SK-N-SH (cell line): ENCODE measurements at regions not wholly inside any gene's neighbourhood (a gene's known extent, or its start where the extent isn't known, plus 50 kb on each side); places are given as distances from the start of the nearest gene placed in this dataset.

ENCODE experiments used
- CTCF ChIA-PET: fragments of 300-600, 350-600 bp; formaldehyde crosslinking; extraction: SDS; loops from one replicate; lab custom pipeline; 2021; lab: Yijun Ruan, JAX
- POLR2A ChIA-PET: fragments of 350-600 bp; sonication (Branson Sonifier 250); formaldehyde crosslinking; extraction: SDS; loops from one replicate; lab custom pipeline; 2020; ENCODE audit warnings: antibody characterized with exemption, inconsistent platforms; lab: Yijun Ruan, JAX
- DNase-seq: peaks from one replicate; pipeline ENCODE4 v3.0.0; 2012
- H2AFZ ChIP-seq: fragments of 200-600 bp; sonication (generic); 2 replicates; pipeline ENCODE4 v1.8.1; 2016; ENCODE audit warnings: antibody characterized with exemption, mild to moderate bottlenecking, low read depth
- H3F3A ChIP-seq: fragments of 200-600 bp; sonication (generic); replicated peaks from 2 replicates; pipeline ENCODE3; 2016; ENCODE audit warnings: antibody characterized with exemption, mild to moderate bottlenecking; ENCODE audit not compliant: insufficient read depth
- H3K27ac ChIP-seq, 2 experiments: fragments of 200-500 bp in 1 of 2; fragments of 200-600 bp in 1 of 2; sonication (Bioruptor generic) in 1 of 2; sonication (generic), shearing (Covaris generic) in 1 of 2; 2 replicates each; pipeline versions ENCODE4 v1.5.1 to v1.6.1; 2014 to 2016; ENCODE audit warnings: low read depth in 2 of 2, inconsistent platforms in 1 of 2, low read length in 1 of 2, mild to moderate bottlenecking in 1 of 2, mixed read lengths in 1 of 2
- H3K27me3 ChIP-seq: fragments of 200-600 bp; sonication (generic), shearing (Covaris generic); 2 replicates; pipeline ENCODE4 v1.6.1; 2016; ENCODE audit warnings: mixed run types; ENCODE audit not compliant: insufficient read depth
- H3K36me3 ChIP-seq, 2 experiments: fragments of 200-500 bp in 1 of 2; fragments of 200-600 bp in 1 of 2; sonication (Bioruptor generic) in 1 of 2; sonication (generic) in 1 of 2; replicated peaks in 1 of 2; 2 replicates each; pipeline versions ENCODE3 to v1.5.1; 2014 to 2016; ENCODE audit warnings: low read length in 1 of 2, mild to moderate bottlenecking in 1 of 2; ENCODE audit not compliant: insufficient read depth in 2 of 2, control insufficient read depth in 1 of 2
- H3K4me1 ChIP-seq, 2 experiments: fragments of 200-500 bp in 1 of 2; fragments of 200-600 bp in 1 of 2; sonication (Bioruptor generic) in 1 of 2; sonication (generic), shearing (Covaris generic) in 1 of 2; 2 replicates each; pipeline versions ENCODE4 v1.5.1 to v1.6.1; 2014 to 2016; ENCODE audit warnings: low read depth in 1 of 2, low read length in 1 of 2, mixed run types in 1 of 2; ENCODE audit not compliant: insufficient read depth in 2 of 2, control insufficient read depth in 1 of 2
- H3K4me2 ChIP-seq: fragments of 200-600 bp; sonication (generic), shearing (Covaris generic); 2 replicates; pipeline ENCODE4 v1.6.1; 2017; ENCODE audit warnings: mixed run types
- H3K4me3 ChIP-seq, 2 experiments: fragments of 200-500 bp in 1 of 2; fragments of 200-600 bp in 1 of 2; sonication (Bioruptor generic) in 1 of 2; sonication (generic), shearing (Covaris generic) in 1 of 2; 2 replicates each; pipeline versions ENCODE4 v1.5.1 to v1.8.1; 2014 to 2016; ENCODE audit warnings: low read depth in 2 of 2, inconsistent platforms in 1 of 2, low read length in 1 of 2, mild to moderate bottlenecking in 1 of 2, mixed read lengths in 1 of 2, moderate library complexity in 1 of 2
- H3K79me2 ChIP-seq: fragments of 200-600 bp; sonication (generic); 2 replicates; pipeline ENCODE4 v1.8.1; 2017; ENCODE audit warnings: mild to moderate bottlenecking; ENCODE audit not compliant: insufficient read depth
- H3K9ac ChIP-seq: fragments of 200-600 bp; sonication (generic); 2 replicates; pipeline ENCODE4 v1.6.1; 2017; ENCODE audit warnings: mixed run types
- H3K9me2 ChIP-seq: fragments of 200-600 bp; sonication (generic); 2 replicates; pipeline ENCODE4 v1.6.1; 2017; ENCODE audit warnings: mixed run types
- H3K9me3 ChIP-seq: fragments of 200-600 bp; sonication (generic); 2 replicates; pipeline ENCODE4 v1.6.1; 2017; ENCODE audit warnings: mixed run types, mild to moderate bottlenecking, moderate library complexity
- H4K20me1 ChIP-seq: fragments of 200-600 bp; sonication (generic); 2 replicates; pipeline ENCODE4 v1.6.1; 2017; ENCODE audit warnings: mild to moderate bottlenecking, mixed run types; ENCODE audit not compliant: insufficient read depth
- CHD2 ChIP-seq: fragments of 150-350 bp; IDR thresholded peaks from 2 replicates; pipeline ENCODE4 v1.6.1; 2018; ENCODE audit warnings: low read length; ENCODE audit not compliant: partially characterized antibody
- EP300 ChIP-seq, 2 experiments: IDR thresholded peaks; 2 replicates each; pipeline versions ENCODE4 v1.4.0 to v1.6.1; 2012; ENCODE audit warnings: borderline replicate concordance in 1 of 2, low read depth in 1 of 2, low read length in 1 of 2
- FOSL2 ChIP-seq: IDR thresholded peaks from 2 replicates; pipeline ENCODE4 v1.4.0; 2012; ENCODE audit warnings: low read depth, mild to moderate bottlenecking, moderate library complexity, borderline replicate concordance
- FOXM1 ChIP-seq: IDR thresholded peaks from 2 replicates; pipeline ENCODE4 v1.4.0; 2012; ENCODE audit warnings: low read depth, mild to moderate bottlenecking
- JUND ChIP-seq: IDR thresholded peaks from 2 replicates; pipeline ENCODE4 v1.4.0; 2012
- MEF2A ChIP-seq: IDR thresholded peaks from 2 replicates; pipeline ENCODE4 v1.4.0; 2012; ENCODE audit warnings: low read depth, borderline replicate concordance
- NFIC ChIP-seq: IDR thresholded peaks from 2 replicates; pipeline ENCODE4 v1.4.0; 2012; ENCODE audit warnings: borderline replicate concordance
- NRF1 ChIP-seq: IDR thresholded peaks from 2 replicates; pipeline ENCODE4 v1.6.1; 2012; ENCODE audit warnings: low read depth, mild to moderate bottlenecking, low read length
- RAD21 ChIP-seq: IDR thresholded peaks from 2 replicates; pipeline ENCODE4 v1.6.1; 2012; ENCODE audit warnings: mild to moderate bottlenecking, low read length
- RCOR1 ChIP-seq: fragments of 150-350 bp; IDR thresholded peaks from 2 replicates; pipeline ENCODE4 v1.6.1; 2017; ENCODE audit warnings: antibody characterized with exemption, low read length
- RFX5 ChIP-seq: IDR thresholded peaks from 2 replicates; pipeline ENCODE4 v1.6.1; 2012; ENCODE audit warnings: mild to moderate bottlenecking, improper control_type of control experiment, low read length
- RXRA ChIP-seq: IDR thresholded peaks from 2 replicates; pipeline ENCODE4 v1.4.0; 2012; ENCODE audit warnings: low read depth, mild to moderate bottlenecking, borderline replicate concordance
- SIN3A ChIP-seq: IDR thresholded peaks from 2 replicates; pipeline ENCODE4 v1.6.1; 2012; ENCODE audit warnings: low read depth, mild to moderate bottlenecking, low read length, moderate library complexity, borderline replicate concordance
- TCF12 ChIP-seq: IDR thresholded peaks from 2 replicates; pipeline ENCODE4 v1.4.0; 2012
- WGBS: methylation state at CpG from one replicate; pipeline ENCODE4 v1.1.6; 2017; ENCODE audit warnings: low lambda C conversion rate; 5-methylcytosine and 5-hydroxymethylcytosine counted together
- TF ChIP-seq, protein P1 (sequence below): IDR thresholded peaks from 2 replicates; pipeline ENCODE4; 2012
- TF ChIP-seq, protein P2 (sequence below): IDR thresholded peaks from 2 replicates; pipeline ENCODE4 v1.4.0; 2012; ENCODE audit warnings: low read depth, borderline replicate concordance
- TF ChIP-seq, protein P3 (sequence below): fragments of 150-350 bp; IDR thresholded peaks from 2 replicates; pipeline ENCODE4 v1.6.1; 2016; ENCODE audit warnings: mild to moderate bottlenecking, low read depth, low read length
- TF ChIP-seq, protein P4 (sequence below): fragments of 150-350 bp; IDR thresholded peaks from 2 replicates; pipeline ENCODE4 v1.6.1; 2017; ENCODE audit warnings: antibody characterized with exemption, low read length, low read depth, borderline replicate concordance
- TF ChIP-seq, protein P5 (sequence below): IDR thresholded peaks from 2 replicates; pipeline ENCODE4 v1.4.0; 2012; ENCODE audit warnings: low read depth, borderline replicate concordance
- TF ChIP-seq, protein P6 (sequence below): fragments of 200-600 bp; sonication (generic); IDR thresholded peaks from 2 replicates; pipeline ENCODE4 v1.6.1; 2017; ENCODE audit warnings: antibody characterized with exemption, mild to moderate bottlenecking, moderate library complexity

DNA sequence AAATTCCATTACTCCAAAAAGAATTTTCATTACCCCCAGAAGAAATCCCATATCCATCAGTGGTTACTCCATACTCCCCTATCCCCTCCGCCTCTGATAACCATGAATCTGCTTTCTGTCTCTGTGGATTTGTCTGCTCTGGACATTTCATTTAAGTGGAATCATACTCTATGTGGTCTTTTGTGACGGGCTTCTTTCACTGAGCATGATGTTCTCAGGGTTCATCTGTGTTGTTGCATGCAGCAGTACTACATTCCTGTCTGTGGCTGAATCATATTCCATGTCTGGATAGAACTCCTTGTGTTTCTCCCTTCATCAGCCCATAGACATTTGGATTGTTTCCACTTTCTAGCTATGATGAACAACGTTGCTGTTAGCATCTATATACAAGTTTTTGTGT, 59.5 kb upstream of the IRX3 start:
- ChIA-PET POLR2A (no interaction called here), CTCF (no interaction called here)
- TF ChIP-seq JUND = no peak
- TF ChIP-seq, protein P1, sequence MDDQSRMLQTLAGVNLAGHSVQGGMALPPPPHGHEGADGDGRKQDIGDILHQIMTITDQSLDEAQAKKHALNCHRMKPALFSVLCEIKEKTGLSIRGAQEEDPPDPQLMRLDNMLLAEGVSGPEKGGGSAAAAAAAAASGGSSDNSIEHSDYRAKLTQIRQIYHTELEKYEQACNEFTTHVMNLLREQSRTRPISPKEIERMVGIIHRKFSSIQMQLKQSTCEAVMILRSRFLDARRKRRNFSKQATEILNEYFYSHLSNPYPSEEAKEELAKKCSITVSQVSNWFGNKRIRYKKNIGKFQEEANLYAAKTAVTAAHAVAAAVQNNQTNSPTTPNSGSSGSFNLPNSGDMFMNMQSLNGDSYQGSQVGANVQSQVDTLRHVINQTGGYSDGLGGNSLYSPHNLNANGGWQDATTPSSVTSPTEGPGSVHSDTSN = no peak
- no peak for TF ChIP-seq FOXM1
- TF ChIP-seq RCOR1 = no peak
- no peak for TF ChIP-seq NRF1
- no peak for TF ChIP-seq RXRA
- no peak for TF ChIP-seq SIN3A
- no peak for TF ChIP-seq RAD21
- TF ChIP-seq, protein P2, sequence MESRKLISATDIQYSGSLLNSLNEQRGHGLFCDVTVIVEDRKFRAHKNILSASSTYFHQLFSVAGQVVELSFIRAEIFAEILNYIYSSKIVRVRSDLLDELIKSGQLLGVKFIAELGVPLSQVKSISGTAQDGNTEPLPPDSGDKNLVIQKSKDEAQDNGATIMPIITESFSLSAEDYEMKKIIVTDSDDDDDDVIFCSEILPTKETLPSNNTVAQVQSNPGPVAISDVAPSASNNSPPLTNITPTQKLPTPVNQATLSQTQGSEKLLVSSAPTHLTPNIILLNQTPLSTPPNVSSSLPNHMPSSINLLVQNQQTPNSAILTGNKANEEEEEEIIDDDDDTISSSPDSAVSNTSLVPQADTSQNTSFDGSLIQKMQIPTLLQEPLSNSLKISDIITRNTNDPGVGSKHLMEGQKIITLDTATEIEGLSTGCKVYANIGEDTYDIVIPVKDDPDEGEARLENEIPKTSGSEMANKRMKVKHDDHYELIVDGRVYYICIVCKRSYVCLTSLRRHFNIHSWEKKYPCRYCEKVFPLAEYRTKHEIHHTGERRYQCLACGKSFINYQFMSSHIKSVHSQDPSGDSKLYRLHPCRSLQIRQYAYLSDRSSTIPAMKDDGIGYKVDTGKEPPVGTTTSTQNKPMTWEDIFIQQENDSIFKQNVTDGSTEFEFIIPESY = no peak
- TF ChIP-seq TCF12 = no peak
- no peak for TF ChIP-seq CHD2
- TF ChIP-seq FOSL2 = no peak
- H3K27ac ChIP-seq = no peak overlapping the region
- H3K36me3 ChIP-seq = no peaks in the 10 kb centered on the region
- no peaks in the 10 kb centered on the region for H3K9me2 ChIP-seq
- H3K79me2 ChIP-seq = no peaks in the 10 kb centered on the region
- no peak overlapping the region for H3K4me3 ChIP-seq
- DNase-seq = no peak
- no peaks in the 10 kb centered on the region for H3F3A ChIP-seq
- no peaks in the 10 kb centered on the region for H4K20me1 ChIP-seq
- WGBS = 44% methylated on average over 3 of the region's 3 CpGs
- H3K4me2 ChIP-seq = no peak overlapping the region
- no peaks in the 10 kb centered on the region for H3K4me1 ChIP-seq
- no peak overlapping the region for H2AFZ ChIP-seq
- H3K9me3 ChIP-seq = no peaks in the 10 kb centered on the region
- no peak overlapping the region for H3K9ac ChIP-seq
- no peaks in the 10 kb centered on the region; the same call in 1 of the 2 replicates for H3K27me3 ChIP-seq

DNA sequence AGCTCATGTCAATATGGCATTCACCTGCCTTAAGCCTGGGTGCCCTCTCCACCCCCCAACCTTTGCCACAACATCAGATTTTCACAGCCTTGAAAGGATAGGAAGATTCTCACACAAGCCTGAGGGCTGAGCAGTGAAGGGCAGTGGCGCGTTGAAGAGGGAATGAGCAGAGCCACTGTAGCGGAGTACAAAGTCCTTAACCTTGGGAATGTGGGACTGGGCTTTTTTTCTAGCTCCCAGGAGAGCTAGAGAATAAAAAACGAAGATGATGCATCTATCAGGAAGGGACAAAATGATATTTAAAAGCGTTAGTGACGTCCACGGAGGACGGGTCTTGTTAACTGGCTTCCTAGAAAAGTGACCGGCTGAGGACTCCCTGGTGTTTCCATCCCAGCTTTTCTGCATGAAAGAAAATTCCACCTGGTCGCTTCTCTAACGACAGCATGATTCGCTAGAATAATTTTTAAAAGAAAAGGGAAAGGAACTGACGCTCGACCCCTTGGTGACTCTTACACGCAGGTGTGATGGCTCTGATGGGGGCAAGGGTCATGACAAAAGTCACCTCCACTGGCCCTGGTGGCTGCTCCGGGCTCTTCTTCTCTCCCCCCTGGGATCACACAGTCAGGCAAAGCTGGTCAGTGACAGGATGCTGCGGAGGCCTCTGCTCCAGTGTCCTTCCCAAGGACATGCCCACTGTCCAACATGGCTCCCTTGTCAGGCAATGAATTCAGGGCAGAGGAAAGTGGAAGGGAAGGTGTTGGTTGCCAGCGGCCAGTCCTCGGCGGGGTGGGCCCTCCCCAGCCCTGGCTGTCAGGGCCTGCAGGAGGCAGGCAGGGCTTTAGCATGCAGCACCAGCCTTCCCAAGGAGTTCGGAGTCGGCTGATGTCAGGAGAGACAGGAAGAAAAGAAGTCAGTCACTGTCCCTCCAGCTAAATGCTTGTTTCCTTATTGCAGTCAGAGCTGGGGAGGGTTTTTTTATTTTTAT, 58.4 kb upstream of the IRX3 start:
- no peak overlapping the region for H3K4me3 ChIP-seq
- H3K36me3 ChIP-seq = no peaks in the 10 kb centered on the region
- H4K20me1 ChIP-seq = no peaks in the 10 kb centered on the region
- no peak overlapping the region for H3K9ac ChIP-seq
- no peak overlapping the region for H3K27ac ChIP-seq
- WGBS = 77% methylated on average over 18 of the region's 22 CpGs
- H3K9me3 ChIP-seq = no peaks in the 10 kb centered on the region
- DNase-seq = no peak
- ChIA-PET POLR2A (no interaction called here), CTCF (no interaction called here)
- H3K4me1 ChIP-seq = no peaks in the 10 kb centered on the region
- no peaks in the 10 kb centered on the region for H3F3A ChIP-seq
- H3K27me3 ChIP-seq = no peaks in the 10 kb centered on the region; the same call in 1 of the 2 replicates
- H3K79me2 ChIP-seq = no peaks in the 10 kb centered on the region
- TF ChIP-seq RAD21 = no peak
- no peak for TF ChIP-seq RXRA
- TF ChIP-seq, protein P3, sequence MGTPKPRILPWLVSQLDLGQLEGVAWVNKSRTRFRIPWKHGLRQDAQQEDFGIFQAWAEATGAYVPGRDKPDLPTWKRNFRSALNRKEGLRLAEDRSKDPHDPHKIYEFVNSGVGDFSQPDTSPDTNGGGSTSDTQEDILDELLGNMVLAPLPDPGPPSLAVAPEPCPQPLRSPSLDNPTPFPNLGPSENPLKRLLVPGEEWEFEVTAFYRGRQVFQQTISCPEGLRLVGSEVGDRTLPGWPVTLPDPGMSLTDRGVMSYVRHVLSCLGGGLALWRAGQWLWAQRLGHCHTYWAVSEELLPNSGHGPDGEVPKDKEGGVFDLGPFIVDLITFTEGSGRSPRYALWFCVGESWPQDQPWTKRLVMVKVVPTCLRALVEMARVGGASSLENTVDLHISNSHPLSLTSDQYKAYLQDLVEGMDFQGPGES = no peak
- no peak for TF ChIP-seq NRF1
- no peak for TF ChIP-seq EP300 (IDR thresholded peaks at IDR 0.05; ENCODE audit: borderline replicate concordance in 1 of 2, low read depth in 1 of 2, low read length in 1 of 2)
- TF ChIP-seq MEF2A = no peak
- TF ChIP-seq, protein P4, sequence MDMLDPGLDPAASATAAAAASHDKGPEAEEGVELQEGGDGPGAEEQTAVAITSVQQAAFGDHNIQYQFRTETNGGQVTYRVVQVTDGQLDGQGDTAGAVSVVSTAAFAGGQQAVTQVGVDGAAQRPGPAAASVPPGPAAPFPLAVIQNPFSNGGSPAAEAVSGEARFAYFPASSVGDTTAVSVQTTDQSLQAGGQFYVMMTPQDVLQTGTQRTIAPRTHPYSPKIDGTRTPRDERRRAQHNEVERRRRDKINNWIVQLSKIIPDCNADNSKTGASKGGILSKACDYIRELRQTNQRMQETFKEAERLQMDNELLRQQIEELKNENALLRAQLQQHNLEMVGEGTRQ = no peak
- TF ChIP-seq RFX5 = no peak
- TF ChIP-seq, protein P5, sequence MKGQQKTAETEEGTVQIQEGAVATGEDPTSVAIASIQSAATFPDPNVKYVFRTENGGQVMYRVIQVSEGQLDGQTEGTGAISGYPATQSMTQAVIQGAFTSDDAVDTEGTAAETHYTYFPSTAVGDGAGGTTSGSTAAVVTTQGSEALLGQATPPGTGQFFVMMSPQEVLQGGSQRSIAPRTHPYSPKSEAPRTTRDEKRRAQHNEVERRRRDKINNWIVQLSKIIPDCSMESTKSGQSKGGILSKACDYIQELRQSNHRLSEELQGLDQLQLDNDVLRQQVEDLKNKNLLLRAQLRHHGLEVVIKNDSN = no peak
- TF ChIP-seq NFIC = no peak
- TF ChIP-seq FOXM1 = no peak
- TF ChIP-seq, protein P6, sequence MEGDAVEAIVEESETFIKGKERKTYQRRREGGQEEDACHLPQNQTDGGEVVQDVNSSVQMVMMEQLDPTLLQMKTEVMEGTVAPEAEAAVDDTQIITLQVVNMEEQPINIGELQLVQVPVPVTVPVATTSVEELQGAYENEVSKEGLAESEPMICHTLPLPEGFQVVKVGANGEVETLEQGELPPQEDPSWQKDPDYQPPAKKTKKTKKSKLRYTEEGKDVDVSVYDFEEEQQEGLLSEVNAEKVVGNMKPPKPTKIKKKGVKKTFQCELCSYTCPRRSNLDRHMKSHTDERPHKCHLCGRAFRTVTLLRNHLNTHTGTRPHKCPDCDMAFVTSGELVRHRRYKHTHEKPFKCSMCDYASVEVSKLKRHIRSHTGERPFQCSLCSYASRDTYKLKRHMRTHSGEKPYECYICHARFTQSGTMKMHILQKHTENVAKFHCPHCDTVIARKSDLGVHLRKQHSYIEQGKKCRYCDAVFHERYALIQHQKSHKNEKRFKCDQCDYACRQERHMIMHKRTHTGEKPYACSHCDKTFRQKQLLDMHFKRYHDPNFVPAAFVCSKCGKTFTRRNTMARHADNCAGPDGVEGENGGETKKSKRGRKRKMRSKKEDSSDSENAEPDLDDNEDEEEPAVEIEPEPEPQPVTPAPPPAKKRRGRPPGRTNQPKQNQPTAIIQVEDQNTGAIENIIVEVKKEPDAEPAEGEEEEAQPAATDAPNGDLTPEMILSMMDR = no peak
- no peaks in the 10 kb centered on the region for H3K9me2 ChIP-seq
- no peak overlapping the region for H2AFZ ChIP-seq
- no peak overlapping the region for H3K4me2 ChIP-seq
